ENCODE measurements at regions not wholly inside any gene's neighbourhood (a gene's known extent, or its start where the extent isn't known, plus 50 kb on each side); places are given as distances from the start of the nearest gene placed in this dataset.

DNA sequence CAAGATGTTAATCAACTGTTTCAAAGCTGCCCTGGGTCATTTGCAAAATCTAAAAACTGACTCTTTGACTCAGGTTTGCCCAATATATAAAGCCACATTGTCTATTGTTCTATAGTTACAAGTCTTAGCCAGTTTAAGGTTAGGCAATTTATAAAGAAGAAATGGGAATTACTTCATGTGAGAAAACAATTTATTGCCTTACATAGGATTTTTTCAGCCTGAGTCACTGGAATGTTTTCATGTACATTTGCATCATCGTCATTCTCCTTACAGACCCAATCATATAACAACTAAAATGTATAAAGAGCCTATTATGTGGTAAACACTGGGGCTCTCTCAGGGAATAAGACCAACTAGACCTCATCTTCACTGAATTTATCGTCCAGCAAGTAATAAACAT, 100.3 kb upstream of the PLEKHG7 start:
- ChIA-PET POLR2A (no interaction called here), CTCF (no interaction called here)
- Mint-ChIP-seq H3K27me3 (no peaks in the 10 kb centered on the region), H3K4me3 (no peak overlapping the region), H3K27ac (peak overlapping the region in 4 of 8 donors; percentile 1 to 80 (median 44)), H3K4me1 (peaks cover 0 to 13% (median 12%) of the 10 kb centered on the region in 3 donors), H3K36me3 (peaks cover 8 to 29% (median 10%) of the 10 kb centered on the region in 3 donors), H3K9me3 (peaks cover 15 to 25% (median 18%) of the 10 kb centered on the region in 5 donors)
- no peak overlapping the region for H3K27ac ChIP-seq (ENCODE audit: low read depth, low read length)
- H3K9me3 ChIP-seq (ENCODE audit: low read length): no peaks in the 10 kb centered on the region
- H3K36me3 ChIP-seq (ENCODE audit: insufficient read depth, low read length): no peaks in the 10 kb centered on the region
- DNase-seq: no peak
- no peaks in the 10 kb centered on the region for H3K27me3 ChIP-seq (ENCODE audit: insufficient read depth, low read length, poor library complexity, severe bottlenecking)
- no peaks in the 10 kb centered on the region for H3K4me1 ChIP-seq (ENCODE audit: insufficient read depth, low read length)
- H3K4me3 ChIP-seq (ENCODE audit: low read length): no peak overlapping the region

DNA sequence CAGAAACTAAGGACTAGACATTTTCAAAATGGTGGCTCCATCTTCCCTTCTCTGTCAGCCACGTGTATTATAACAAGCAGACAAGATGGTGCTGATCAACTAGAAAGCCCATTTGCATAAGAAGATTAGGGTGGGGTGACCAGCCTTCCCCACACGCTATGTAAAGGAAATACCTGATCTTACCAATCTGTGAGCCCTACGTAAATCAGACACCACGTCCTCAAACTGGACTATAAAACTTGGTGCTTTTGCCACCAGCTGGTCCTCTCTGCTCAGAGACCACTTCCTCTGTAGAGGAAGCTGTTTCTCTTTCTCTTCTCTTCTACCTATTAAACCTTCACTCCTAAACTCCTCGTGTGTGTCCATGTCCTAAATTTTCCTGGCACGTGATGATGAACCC, 101.1 kb upstream of the PLEKHG7 start:
- Mint-ChIP-seq H3K27ac (peak overlapping the region in 5 of 8 donors; percentile 13 to 64 (median 27)), H3K27me3 (no peaks in the 10 kb centered on the region), H3K9me3 (peaks cover 15 to 25% (median 18%) of the 10 kb centered on the region in 5 donors), H3K4me3 (no peak overlapping the region), H3K4me1 (peaks cover 0 to 15% (median 14%) of the 10 kb centered on the region in 3 donors), H3K36me3 (peaks cover 8 to 29% (median 10%) of the 10 kb centered on the region in 3 donors)
- POLR2A ChIA-PET: no interaction called here
- CTCF ChIA-PET: no interaction called here
- Histone ChIP-seq H3K4me1 (ENCODE audit: insufficient read depth, low read length) (no peaks in the 10 kb centered on the region), H3K27me3 (ENCODE audit: insufficient read depth, low read length, poor library complexity, severe bottlenecking) (no peaks in the 10 kb centered on the region), H3K4me3 (ENCODE audit: low read length) (no peak overlapping the region), H3K36me3 (ENCODE audit: insufficient read depth, low read length) (no peaks in the 10 kb centered on the region), H3K27ac (ENCODE audit: low read depth, low read length) (no peak overlapping the region), H3K9me3 (ENCODE audit: low read length) (no peaks in the 10 kb centered on the region)
- DNase-seq: no peak

DNA sequence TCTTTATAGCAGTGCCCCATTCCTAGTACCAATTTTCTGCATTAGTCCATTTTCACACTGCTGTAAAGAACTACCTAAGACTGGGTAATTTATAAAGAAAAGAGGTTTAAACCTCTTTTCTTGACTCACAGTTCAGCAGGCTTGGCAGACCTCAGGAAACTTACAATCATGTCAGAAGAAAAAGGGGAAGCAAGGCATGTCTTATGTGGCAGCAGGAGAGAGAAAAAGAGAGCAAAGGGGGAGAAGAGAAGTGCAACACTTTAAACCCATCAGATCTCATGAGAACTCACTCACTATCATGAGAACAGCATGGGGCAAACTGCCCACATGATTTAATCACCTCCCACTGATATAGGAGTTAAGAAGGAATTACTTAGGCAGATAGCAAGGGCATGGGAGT, 101.6 kb upstream of the PLEKHG7 start:
- Mint-ChIP-seq H3K4me1 (peaks cover 0 to 20% (median 19%) of the 10 kb centered on the region in 3 donors), H3K36me3 (peaks cover 8 to 29% (median 12%) of the 10 kb centered on the region in 3 donors), H3K27me3 (no peaks in the 10 kb centered on the region), H3K27ac (peak overlapping the region in 5 of 8 donors; percentile 2 to 80 (median 56)), H3K9me3 (peaks cover 15 to 25% (median 18%) of the 10 kb centered on the region in 5 donors), H3K4me3 (no peak overlapping the region)
- Histone ChIP-seq H3K27ac (ENCODE audit: low read depth, low read length) (no peak overlapping the region), H3K27me3 (ENCODE audit: insufficient read depth, low read length, poor library complexity, severe bottlenecking) (no peaks in the 10 kb centered on the region), H3K4me3 (ENCODE audit: low read length) (no peak overlapping the region), H3K4me1 (ENCODE audit: insufficient read depth, low read length) (no peaks in the 10 kb centered on the region), H3K9me3 (ENCODE audit: low read length) (no peaks in the 10 kb centered on the region), H3K36me3 (ENCODE audit: insufficient read depth, low read length) (no peaks in the 10 kb centered on the region)
- no peak for DNase-seq
- ChIA-PET POLR2A (no interaction called here), CTCF (no interaction called here)

DNA sequence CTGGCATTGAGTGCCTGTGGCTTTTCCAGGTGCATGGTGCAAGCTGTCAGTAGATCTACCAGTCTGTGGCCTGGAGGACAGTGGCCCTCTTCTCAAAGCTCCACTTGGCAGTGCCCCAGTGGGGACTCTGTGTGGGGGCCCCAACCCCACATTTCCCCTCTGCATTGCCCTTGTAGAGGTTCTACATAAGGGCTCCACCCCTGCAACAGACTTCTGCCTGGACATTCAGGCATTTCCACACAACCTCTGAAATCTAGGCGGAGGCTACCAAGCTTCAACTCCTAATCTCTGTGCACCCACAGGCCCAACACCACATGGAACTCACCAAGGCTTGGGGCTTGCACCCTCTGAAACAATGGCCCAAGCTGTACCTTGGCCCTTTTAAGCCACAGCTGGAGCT, 102.7 kb upstream of the PLEKHG7 start:
- no peak overlapping the region for H3K4me3 ChIP-seq (ENCODE audit: low read length)
- Mint-ChIP-seq H3K27me3 (no peaks in the 10 kb centered on the region), H3K9me3 (peaks cover 15 to 25% (median 22%) of the 10 kb centered on the region in 5 donors), H3K4me3 (no peak overlapping the region), H3K36me3 (peaks cover 8 to 29% (median 13%) of the 10 kb centered on the region in 3 donors), H3K27ac (peak overlapping the region in 1 of 8 donors; percentile 68), H3K4me1 (peaks cover 7 to 31% (median 31%) of the 10 kb centered on the region in 3 donors)
- POLR2A ChIA-PET: no interaction called here
- DNase-seq: no peak
- H3K9me3 ChIP-seq (ENCODE audit: low read length): no peaks in the 10 kb centered on the region
- CTCF ChIA-PET: no interaction called here
- H3K27me3 ChIP-seq (ENCODE audit: insufficient read depth, low read length, poor library complexity, severe bottlenecking): no peaks in the 10 kb centered on the region
- peaks cover 9% of the 10 kb centered on the region for H3K4me1 ChIP-seq (ENCODE audit: insufficient read depth, low read length)
- H3K36me3 ChIP-seq (ENCODE audit: insufficient read depth, low read length): no peaks in the 10 kb centered on the region
- H3K27ac ChIP-seq (ENCODE audit: low read depth, low read length): no peak overlapping the region

DNA sequence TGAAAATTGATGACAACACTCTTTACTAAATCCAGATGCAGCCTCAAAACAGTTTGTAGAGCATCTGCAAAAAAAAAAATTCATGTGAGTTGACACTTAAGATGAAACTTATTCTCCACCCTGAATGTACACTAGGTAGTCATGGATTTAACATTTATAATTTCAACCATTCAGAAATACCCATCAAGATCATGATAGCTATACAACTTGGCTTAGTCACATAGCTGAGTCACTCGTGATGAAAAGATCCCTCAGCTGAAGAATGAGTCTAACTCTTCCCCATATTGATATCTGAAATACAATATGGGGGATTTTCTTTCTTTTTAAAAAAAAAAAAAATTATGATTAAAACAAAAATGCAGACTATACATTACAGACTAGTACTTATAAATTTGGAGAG, 104.8 kb upstream of the PLEKHG7 start:
- no peak overlapping the region for H3K4me3 Mint-ChIP-seq
- peaks cover 15 to 25% (median 22%) of the 10 kb centered on the region in 5 donors for H3K9me3 Mint-ChIP-seq

DNA sequence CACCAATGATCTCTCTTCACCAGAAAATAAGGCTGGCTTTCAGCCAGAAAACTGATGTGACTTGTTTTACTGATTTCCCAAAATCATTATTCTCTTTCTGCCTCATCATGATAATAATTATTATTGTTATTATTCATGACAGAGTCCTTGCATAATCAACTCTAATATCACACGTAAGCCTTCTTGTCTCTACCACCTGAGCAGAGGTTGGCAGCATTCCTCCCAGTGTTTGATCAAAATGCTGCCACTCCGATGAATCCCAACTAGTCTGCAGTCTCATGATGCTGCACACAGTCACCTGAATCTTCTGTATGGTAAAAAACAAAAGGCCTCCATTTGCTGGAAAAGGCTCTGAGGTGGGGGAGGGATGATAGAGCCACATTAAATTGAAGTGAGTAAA, 105.7 kb upstream of the PLEKHG7 start:
- Mint-ChIP-seq H3K4me1 (peaks cover 28 to 56% (median 48%) of the 10 kb centered on the region in 3 donors), H3K27me3 (no peaks in the 10 kb centered on the region), H3K36me3 (peaks cover 8 to 29% (median 11%) of the 10 kb centered on the region in 3 donors), H3K9me3 (peaks cover 15 to 25% (median 21%) of the 10 kb centered on the region in 5 donors), H3K27ac (peak overlapping the region in 7 of 8 donors; percentile 34 to 100 (median 99)), H3K4me3 (no peak overlapping the region)
- H3K27ac ChIP-seq (ENCODE audit: low read depth, low read length): no peak overlapping the region
- H3K36me3 ChIP-seq (ENCODE audit: insufficient read depth, low read length): no peaks in the 10 kb centered on the region
- ChIA-PET CTCF (no interaction called here), POLR2A (no interaction called here)
- no peak overlapping the region for H3K4me3 ChIP-seq (ENCODE audit: low read length)
- no peak for DNase-seq
- H3K4me1 ChIP-seq (ENCODE audit: insufficient read depth, low read length): peaks cover 33% of the 10 kb centered on the region
- no peaks in the 10 kb centered on the region for H3K9me3 ChIP-seq (ENCODE audit: low read length)
- H3K27me3 ChIP-seq (ENCODE audit: insufficient read depth, low read length, poor library complexity, severe bottlenecking): no peaks in the 10 kb centered on the region

More for the DNA sequence above, 104.8 kb upstream of the PLEKHG7 start:
- peaks cover 8 to 29% (median 13%) of the 10 kb centered on the region in 3 donors for H3K36me3 Mint-ChIP-seq
- Histone ChIP-seq H3K27me3 (ENCODE audit: insufficient read depth, low read length, poor library complexity, severe bottlenecking) (no peaks in the 10 kb centered on the region), H3K27ac (ENCODE audit: low read depth, low read length) (no peak overlapping the region), H3K36me3 (ENCODE audit: insufficient read depth, low read length) (no peaks in the 10 kb centered on the region), H3K9me3 (ENCODE audit: low read length) (no peaks in the 10 kb centered on the region), H3K4me1 (ENCODE audit: insufficient read depth, low read length) (peaks cover 27% of the 10 kb centered on the region), H3K4me3 (ENCODE audit: low read length) (no peak overlapping the region)
- H3K27me3 Mint-ChIP-seq: no peaks in the 10 kb centered on the region
- POLR2A ChIA-PET: no interaction called here
- peak overlapping the region in 6 of 8 donors; percentile 3 to 98 (median 66) for H3K27ac Mint-ChIP-seq
- CTCF ChIA-PET: no interaction called here
- DNase-seq: no peak
- peaks cover 25 to 51% (median 46%) of the 10 kb centered on the region in 3 donors for H3K4me1 Mint-ChIP-seq

DNA sequence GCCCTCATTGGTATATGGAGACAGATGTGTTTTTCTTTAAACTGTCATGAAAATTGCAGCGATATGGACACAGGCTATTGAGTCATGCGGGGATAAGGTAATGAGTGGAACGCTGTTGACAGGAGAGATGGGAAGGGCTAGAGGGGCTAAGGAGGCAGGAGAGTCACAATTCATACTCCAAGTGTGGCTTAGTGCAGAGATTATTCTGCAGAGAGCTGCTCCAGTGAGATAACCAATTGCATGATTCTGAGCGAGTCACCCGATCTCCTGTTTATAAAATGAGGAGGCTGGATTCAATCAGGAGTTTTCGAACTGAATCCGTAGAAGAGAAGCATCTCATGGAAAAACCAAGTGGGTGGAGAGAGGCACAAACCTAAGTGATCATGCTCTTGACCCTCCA, 106.4 kb upstream of the PLEKHG7 start:
- Mint-ChIP-seq H3K27ac (peak overlapping the region in 7 of 8 donors; percentile 45 to 100 (median 99)), H3K9me3 (peaks cover 11 to 22% (median 18%) of the 10 kb centered on the region in 5 donors), H3K4me3 (no peak overlapping the region), H3K4me1 (peaks cover 31 to 56% (median 55%) of the 10 kb centered on the region in 3 donors), H3K27me3 (no peaks in the 10 kb centered on the region), H3K36me3 (peaks cover 8 to 24% (median 11%) of the 10 kb centered on the region in 3 donors)
- Histone ChIP-seq H3K4me3 (ENCODE audit: low read length) (no peak overlapping the region), H3K9me3 (ENCODE audit: low read length) (no peaks in the 10 kb centered on the region), H3K27ac (ENCODE audit: low read depth, low read length) (no peak overlapping the region), H3K27me3 (ENCODE audit: insufficient read depth, low read length, poor library complexity, severe bottlenecking) (no peaks in the 10 kb centered on the region), H3K4me1 (ENCODE audit: insufficient read depth, low read length) (peaks cover 33% of the 10 kb centered on the region), H3K36me3 (ENCODE audit: insufficient read depth, low read length) (no peaks in the 10 kb centered on the region)
- POLR2A ChIA-PET: no interaction called here
- DNase-seq: no peak
- CTCF ChIA-PET: interaction anchor here (2.5 to 3.4 kb wide), 2 partner anchors 11 to 1214 kb away, joined by 5 to 13 read pairs; no protein-coding TSS in a partner anchor

DNA sequence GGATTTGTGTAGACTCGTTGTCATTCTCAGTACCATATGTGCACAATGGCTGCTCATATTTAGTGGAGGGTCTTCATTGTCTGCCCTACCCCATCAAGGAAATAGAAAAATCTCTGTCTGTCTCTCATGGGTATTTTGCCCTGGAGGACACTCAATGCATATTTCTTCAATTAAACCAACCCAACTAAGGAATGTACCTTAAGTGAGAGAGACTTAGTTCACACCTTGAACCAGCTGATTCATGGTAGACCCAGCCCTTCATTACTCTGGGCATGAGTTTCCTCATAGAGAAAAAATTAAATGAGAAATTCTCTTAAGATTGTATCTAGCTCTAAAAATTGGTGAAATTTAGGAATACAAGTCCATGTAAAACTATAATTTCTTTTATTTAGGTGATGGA, 107.1 kb upstream of the PLEKHG7 start:
- no peak overlapping the region for H3K27ac ChIP-seq (ENCODE audit: low read depth, low read length)
- H3K4me3 Mint-ChIP-seq: peak overlapping the region in 3 of 7 donors; percentile 8 to 63 (median 8)
- H3K27me3 Mint-ChIP-seq: no peaks in the 10 kb centered on the region
- H3K4me3 ChIP-seq (ENCODE audit: low read length): no peak overlapping the region
- H3K4me1 Mint-ChIP-seq: peaks cover 31 to 59% (median 58%) of the 10 kb centered on the region in 3 donors
- POLR2A ChIA-PET: interaction anchor here (1.5 to 2.7 kb wide), 2 partner anchors 450 to 459 kb away, joined by 3 to 30 read pairs; partner anchors contain the start of gene BTG1
- CTCF ChIA-PET: interaction anchor here (2.5 to 3.4 kb wide), 2 partner anchors 11 to 1214 kb away, joined by 5 to 13 read pairs; no protein-coding TSS in a partner anchor
- no peaks in the 10 kb centered on the region for H3K36me3 ChIP-seq (ENCODE audit: insufficient read depth, low read length)
- H3K4me1 ChIP-seq (ENCODE audit: insufficient read depth, low read length): peaks cover 33% of the 10 kb centered on the region
- peaks cover 5 to 17% (median 11%) of the 10 kb centered on the region in 3 donors for H3K36me3 Mint-ChIP-seq
- peak overlapping the region; percentile 97 to 100 (median 100) for H3K27ac Mint-ChIP-seq
- peaks cover 7 to 18% (median 15%) of the 10 kb centered on the region in 5 donors for H3K9me3 Mint-ChIP-seq
- DNase-seq: no peak
- no peaks in the 10 kb centered on the region for H3K9me3 ChIP-seq (ENCODE audit: low read length)
- H3K27me3 ChIP-seq (ENCODE audit: insufficient read depth, low read length, poor library complexity, severe bottlenecking): no peaks in the 10 kb centered on the region

Data from CD8-positive, alpha-beta memory T cell (primary cell).